HG02678 (cell line): ENCODE measurements at regions not wholly inside any gene's neighbourhood (a gene's known extent, or its start where the extent isn't known, plus 50 kb on each side); places are given as distances from the start of the nearest gene placed in this dataset.
"Not testable (repeated sequence)": the region's sequence is repeated elsewhere in the genome, so short reads cannot be mapped to it uniquely, and the experiment has no call there.

ENCODE experiments used
- ATAC-seq: cut with Tn5 transposase; IDR thresholded peaks from one replicate; pipeline ENCODE4 v1.9.1; 2021; ENCODE audit warnings: mild to moderate bottlenecking, moderate library complexity; ENCODE audit not compliant: unreplicated experiment

DNA sequence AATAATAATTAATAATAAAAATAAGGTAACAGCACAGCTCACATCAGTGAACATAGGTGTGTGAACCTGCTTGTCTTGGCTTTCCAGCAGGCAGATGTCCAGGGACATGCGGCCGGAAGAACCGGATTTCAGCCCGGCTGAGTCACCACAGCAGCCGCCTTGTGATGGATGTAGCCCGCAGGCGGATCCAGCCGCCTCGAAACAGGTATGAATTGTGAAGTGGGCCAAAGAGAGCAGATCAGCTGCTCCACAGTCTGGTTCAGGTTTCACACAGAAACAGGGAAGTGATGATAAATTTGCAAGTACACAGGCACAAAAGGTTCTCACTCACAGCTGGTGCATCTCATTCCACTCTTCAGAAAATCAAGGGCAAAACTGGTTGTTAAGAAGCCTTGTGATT, 55.1 kb downstream of the ID4 start:
- ATAC-seq = no peak

DNA sequence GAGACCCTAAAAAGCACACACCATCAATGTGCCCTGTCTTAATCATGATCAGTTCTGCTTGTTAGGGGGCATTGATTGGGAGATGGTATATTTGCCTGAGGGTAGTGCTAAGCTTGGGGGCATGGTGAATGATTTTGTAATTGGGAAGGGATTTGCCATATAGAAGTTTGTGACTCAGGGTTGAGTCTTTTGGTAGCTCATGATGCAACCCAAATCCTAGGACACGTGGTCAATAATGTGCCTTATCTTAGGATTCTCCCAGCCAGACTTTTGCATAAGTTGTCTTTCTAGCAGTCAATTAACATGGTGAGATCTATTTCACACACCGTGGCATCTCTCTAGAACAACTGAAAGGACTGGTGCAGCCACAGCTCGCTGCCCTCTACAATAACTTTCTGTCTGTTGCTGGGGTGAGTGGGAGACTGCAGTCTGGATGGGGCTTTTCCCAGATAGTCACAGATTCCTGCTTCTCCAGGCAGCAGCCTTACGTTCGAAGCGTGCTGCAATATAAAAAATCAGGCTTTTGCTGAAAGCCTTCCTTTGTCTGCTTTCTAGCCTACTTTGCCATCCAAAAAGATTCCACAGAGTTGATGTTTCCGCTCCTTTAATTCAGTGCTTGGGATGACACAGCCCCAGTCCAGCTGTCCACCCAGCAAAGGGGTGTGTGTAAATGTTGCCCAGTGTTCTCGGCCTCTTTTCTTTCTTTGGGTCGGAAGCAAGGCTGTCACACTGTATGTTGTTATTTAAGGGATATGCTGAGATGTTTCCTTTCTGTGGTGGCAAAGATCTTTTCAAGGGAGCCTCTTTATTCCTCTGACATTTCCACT, 58.9 kb downstream of the ID4 start:
- no peak for ATAC-seq

DNA sequence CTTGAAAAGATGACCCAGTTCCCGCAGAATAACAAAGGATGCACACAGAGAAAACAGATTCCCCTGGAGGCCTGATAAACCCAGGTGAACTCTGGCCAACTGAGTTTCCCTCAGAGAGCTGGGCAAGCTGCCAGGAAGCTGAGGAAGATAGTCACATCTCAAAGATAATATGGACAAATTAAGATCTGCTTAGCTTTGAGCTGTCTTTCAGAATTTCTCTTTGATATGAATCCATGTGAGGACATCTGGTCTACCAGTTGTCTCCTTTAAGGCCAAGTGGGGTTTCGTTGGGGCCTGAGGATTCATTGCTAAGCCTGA, 59.5 kb downstream of the ID4 start:
- no peak for ATAC-seq

DNA sequence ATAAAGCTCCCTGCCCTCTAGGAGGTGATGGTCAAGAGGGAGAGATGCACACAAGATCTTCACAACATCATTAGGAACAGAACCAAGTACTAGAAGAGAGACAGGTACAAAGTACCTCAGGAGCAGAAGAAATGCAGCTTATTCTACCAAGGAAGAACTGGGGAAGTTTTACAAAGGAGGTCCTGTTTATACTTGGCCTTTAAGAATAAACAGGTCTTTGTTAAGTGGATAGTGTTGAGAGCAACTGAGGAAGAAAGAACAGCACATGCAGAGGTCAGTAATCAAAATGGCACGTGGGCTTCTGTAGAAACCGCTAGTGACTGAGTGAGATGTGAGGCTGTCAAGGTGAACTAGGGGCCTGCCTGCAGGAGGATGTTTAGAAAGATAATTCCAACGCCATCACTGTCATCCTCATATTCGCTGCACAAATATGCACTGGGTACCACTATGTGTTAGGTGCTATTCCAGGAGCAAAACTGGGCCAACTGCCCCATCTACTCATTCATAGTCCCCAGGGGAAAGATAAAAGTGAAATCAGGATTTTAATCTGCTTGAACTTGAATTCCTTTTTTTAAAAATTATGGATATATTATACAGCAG, 61.1 kb downstream of the ID4 start:
- ATAC-seq = no peak

DNA sequence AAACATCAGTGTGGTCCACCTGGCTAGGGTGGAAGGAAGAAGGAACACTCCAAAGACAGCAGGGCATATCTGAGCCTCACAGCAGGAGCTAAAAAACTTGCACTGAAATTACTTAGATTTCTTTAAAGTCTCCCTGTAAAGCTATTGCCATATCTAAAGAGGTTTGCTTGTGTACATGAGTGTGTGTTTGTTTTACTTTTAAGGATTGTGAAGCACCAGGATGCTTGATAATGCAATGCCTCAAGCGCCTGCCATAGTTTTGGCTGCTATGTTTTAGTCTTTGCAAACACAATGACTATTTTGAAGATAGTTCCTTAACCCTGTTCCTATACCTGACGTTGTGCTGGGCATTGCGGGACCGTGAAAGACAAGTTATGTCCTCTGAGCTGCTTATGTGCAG, 65.0 kb downstream of the ID4 start:
- ATAC-seq = no peak

DNA sequence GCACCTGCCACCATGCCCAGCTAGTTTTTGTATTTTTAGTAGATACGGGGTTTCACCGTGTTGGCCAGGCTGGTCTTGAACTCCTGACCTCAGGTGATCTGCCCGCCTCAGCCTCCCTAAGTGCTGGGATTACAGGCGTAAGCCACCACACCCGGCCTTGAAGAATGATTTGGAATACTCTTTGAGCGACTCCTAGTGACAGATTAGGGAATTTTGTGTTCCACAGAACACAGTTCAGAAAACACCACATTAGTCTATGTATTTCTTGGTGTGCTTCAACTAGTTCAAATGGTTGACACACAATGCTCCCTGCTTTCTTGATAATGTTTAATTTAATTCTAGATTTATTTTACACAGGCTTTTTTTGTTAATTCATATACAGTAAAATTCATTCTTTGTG, 67.2 kb downstream of the ID4 start:
- not testable (repeated sequence) for ATAC-seq

DNA sequence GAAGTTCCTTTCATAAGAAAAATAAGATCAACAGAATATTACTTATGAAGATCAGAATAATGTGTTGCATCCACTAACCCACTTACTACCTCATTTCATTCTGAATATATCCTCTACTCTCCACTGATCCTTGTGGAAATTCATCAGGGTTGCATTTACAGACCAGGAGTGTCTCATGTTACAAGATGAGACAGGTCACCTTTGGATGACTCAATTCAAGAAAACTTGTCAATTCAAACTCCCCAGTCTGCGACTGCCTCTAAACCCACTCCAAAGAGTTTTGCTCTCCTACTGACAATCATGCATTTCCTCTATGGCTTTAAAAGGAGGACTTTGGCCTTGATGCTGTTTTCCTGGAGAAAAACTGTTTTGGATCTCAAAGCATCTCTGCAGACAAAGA, 68.4 kb downstream of the ID4 start:
- ATAC-seq = no peak

DNA sequence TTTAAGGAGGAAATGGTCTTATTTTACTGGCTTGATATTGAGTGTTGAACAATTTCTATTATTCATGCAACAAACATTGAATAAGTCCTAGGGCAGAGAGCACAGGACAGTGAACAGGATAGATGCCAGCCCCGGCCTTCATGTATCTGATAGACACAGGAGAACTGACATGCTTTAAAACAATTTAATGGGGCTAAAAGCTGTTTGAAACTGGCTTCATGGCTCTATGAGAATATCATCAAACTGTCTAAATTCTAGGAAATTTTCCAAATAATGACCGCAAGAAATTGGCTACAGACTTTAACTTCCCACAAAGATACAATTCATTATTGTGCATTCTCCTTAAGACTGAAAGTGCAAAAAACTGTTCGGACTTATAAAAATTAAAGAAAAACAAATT, 69.0 kb downstream of the ID4 start:
- ATAC-seq = no peak

DNA sequence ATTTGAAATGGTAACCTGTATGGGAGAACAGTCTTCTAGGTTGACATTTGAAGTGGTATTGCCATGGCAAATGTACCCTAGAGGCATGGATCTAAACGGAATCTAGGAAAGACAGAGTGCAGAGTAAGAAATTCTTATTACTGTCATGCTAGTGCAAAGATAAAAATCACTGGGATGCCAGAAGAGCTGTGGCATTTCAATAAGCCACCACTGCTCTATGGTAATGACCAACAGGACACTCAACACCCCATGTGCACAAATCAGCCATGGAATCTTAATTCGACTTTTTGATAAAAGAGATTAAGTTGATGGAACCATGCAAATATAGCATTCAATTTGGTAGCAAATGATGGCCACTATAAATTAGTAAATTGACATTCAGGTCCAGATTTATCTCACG, 74.1 kb downstream of the ID4 start:
- ATAC-seq = no peak

DNA sequence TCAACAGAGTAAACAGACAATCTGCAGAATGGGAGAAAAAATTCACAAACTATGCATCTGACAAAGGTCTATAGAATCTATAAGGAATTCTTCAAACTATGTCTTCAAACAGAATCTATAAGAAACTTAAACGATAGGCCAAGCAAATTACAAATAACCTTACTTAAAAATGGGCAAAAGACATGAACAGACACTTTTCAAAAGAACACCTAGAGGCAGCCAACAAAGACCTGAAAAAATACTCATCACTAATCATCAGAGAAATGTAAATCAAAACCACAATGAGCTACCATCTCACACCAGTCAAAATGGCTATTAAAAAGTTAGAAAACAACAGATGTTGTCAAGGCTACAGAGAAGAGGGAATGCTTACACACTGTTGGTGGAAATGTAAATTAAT, 81.3 kb downstream of the ID4 start:
- no peak for ATAC-seq

DNA sequence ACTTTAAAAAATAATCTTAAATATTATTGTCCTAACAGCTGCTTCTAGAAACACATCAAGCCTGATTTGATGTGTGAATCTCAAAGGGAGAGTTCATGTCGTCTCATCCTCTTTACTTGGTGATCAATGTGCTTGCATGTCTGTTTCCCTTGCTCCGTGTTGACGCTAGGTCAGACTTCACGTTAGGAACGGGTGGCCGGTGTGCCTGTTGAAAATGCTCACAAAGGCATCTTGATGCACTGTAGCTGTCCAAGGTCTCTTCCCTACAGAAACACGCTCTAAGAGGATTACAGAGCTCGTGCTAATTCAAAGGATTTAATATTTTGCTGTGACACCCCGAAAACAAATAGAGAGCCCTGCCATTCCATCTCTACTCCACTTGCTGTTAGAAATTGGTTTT, 84.6 kb downstream of the ID4 start:
- no peak for ATAC-seq

DNA sequence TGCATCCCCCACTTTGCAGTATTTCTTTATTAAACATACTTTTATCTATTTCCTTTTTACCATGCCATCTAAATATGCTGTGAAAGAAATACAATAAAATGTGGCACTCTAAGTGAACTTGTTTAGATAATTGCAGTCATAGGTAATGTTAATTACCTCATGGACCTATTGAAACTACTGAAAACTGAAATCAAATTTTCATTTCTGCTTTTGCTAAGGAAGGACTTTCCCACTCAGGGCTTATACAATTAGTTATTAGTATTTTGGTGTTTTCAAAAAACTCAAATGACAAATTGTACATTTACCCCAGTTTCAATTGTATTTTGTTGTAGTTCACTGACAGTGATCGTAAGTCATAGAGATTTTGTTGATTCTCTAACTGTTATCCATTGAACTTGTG, 88.4 kb downstream of the ID4 start:
- peak; percentile 71 for ATAC-seq

DNA sequence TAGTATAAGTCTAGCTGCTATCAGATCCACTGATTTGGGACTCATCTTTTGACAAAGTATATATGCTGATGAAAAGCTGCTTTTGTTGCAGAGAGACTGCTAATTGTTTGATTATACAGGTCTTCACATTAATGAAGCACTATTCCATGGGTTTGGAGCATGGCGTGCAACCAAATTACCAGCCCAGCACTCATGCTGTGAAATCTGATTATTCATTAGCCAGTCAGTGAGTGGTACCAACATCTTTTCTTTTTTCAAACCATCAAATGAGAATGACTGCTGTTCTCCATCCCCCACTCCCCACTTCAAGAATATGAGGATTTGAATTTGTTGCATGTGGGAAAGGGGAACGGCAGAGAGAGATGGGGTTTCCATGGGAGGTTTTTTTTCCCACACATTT, 91.3 kb downstream of the ID4 start:
- no peak for ATAC-seq

DNA sequence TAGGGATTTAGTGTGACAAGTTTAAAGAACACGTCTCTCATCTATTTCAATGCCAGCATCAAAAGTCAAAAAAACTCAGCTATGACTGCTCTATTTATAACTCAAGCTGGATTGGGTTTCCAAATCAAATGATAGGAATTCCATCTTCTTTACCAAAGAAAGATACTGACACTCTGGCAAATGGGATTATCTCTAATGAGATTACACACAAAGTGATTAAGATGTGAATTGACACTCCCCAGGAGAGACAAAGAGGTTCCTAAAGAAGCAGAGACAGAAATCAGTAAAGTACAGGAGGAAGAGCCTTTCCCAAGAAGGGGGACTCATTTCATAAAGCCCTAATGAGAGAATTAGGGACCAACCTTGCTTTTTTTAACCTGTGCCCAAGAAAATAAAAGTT, 92.1 kb downstream of the ID4 start:
- no peak for ATAC-seq

DNA sequence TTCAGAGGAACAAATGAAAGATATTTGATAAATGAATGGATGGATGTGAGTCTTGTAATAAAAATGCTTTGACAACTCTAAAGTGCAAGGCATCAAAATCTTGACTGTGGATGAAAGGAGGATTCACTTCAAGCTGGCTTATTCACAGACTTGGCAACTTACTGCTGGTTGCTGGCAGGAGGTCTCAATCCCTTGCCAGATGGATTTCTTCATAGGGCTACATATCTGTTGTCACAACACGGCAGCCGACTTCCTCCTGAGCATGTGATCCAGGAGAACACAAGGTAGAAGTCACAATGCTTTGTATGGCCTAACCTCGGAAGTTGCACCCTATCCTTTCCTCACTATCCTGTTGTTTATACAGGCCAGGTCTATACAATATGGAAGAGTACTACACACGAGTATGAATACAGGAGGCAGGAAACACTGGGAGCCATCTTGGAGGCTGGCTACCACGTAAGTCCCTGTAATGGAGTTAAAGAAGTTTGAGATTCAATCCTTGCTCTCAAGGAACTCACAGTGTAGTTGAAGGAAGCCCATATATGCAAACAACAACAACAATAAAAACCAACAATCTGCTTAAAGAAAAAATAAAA, 97.9 kb downstream of the ID4 start:
- ATAC-seq = no peak

DNA sequence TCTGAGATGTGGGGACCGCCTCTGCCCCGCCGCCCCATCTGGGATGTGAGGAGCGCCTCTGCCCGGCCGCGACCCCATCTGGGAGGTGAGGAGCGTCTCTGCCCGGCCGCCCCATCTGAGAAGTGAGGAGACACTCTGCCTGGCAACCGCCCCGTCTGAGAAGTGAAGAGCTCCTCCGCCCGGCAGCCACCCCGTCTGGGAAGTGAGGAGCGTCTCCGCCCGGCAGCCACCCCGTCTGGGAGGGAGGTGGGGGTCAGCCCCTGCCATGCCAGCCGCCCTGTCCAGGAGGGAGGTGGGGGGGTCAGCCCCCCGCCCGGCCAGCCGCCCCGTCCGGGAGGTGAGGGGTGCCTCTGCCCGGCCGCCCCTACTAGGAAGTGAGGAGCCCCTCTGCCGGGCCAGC, 102.2 kb downstream of the ID4 start:
- ATAC-seq = not testable (repeated sequence)

DNA sequence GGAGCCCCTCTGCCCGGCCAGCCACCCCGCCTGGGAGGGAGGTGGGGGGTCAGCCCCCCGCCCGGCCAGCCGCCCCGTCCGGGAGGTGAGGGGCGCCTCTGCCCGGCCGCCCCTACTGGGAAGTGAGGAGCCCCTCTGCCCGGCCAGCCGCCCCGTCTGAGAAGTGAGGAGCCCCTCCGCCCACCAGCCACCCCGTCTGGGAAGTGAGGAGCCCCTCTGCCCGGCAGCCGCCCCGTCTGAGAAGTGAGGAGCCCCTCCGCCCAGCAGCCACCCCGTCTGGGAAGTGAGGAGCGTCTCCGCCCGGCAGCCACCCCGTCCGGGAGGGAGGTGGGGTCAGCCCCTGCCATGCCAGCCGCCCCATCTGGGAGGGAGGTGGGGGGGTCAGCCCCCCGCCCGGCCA, 102.8 kb downstream of the ID4 start:
- not testable (repeated sequence) for ATAC-seq

DNA sequence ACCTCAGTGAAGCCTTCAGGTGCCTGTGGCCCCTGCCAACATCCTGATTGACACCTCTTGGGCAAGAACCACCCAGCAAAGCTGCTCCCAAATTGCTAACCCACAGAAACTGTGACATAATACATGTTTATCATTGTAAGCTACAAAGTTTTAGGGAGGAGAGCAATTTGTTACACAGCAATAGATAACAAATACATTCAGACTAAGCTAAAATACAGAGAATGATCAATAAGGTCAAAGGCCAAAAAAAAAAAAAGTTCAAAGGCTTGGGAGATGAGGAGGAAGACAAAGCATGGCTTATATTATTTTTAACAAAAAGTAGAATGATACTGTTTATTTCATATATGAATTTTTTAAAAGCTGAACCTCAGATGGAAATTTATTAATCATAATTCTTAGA, 105.9 kb downstream of the ID4 start:
- ATAC-seq = no peak

DNA sequence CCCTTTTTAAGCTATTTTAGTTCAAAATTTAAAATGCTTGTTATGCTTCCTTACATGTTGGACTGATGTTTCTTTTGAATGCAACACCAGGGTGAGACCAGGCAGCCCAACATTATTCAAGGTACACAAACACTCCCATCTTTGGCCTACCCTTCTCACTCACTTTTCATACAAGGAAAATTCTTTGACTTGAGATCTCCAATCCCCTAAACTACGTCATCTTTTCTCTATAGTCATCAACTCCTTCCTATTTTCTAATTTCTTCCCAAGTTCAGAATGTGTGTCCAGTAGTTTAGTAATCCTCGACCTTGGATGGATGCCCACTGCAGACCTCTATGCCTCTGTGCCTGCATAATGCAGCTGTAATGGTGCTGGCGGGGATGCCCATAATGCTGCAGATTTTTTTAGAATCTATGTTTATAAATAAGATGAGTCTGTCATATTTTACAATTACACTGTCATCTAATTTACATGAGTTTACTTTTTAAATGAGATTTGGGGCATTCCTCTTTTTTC, 108.7 kb downstream of the ID4 start:
- no peak for ATAC-seq

DNA sequence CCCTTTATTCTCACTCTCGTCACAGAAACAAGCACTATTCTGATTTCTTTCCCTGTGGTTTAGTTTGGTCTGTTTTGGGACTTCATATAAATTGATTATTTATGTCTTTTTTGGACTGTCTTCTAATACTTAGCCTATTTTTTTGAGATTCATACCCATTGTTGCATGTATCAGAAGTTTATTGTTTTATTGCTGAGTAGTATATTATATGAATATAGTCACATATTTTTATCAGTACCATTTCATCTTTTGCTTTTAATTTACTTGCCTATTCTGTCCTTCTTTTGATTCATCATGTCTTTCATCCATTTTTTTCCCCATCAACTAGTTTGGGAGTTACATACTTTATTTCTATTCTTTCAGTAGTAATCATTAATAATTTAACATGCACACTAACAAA, 112.0 kb downstream of the ID4 start:
- ATAC-seq = no peak

DNA sequence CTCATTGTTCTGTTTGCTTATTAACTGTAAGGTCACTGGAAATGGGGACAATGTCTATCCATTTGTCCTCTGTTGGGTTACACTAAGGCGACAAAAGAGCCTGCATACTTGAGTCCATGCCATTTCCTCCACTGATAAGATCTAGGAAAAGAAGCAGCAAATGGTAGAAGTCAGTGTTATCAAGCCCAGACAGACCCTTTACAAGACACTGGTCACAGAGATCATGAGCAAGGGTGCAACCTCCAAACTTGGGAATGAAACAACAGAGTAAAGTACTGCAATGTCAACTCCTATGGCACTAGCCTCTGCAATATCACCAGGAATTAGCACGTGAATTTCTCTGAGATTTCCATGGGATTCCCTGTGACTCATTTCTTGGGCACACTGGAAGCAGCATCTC, 126.9 kb downstream of the ID4 start:
- ATAC-seq = no peak

DNA sequence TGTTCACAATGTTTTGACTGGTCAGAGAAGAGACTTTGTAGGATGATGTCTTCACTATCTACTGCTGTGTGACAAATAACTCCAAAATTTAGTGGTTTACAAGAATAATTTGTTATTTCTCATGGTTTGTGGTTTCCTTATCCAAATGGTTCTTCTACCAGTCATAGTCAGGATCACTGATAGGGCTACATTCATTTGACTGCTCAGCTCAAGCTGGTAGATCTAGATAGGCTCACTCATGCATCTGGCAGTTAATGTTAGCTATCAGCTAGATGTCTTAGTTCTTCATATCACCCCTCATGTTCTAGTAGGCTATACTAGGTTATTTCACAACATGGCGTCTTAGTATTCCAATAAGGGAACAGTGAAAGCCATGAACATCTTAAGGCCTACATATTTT, 131.0 kb downstream of the ID4 start:
- no peak for ATAC-seq
